SK-N-SH treated with all-trans-retinoic acid at 6 μM for 48 hours (cell line): ENCODE measurements at regions not wholly inside any gene's neighbourhood (a gene's known extent, or its start where the extent isn't known, plus 50 kb on each side); places are given as distances from the start of the nearest gene placed in this dataset.

Experiments
- ESRRG ChIP-seq: fragments of 250-450 bp; sonication (Bioruptor Pico); IDR thresholded peaks from 2 replicates; pipeline ENCODE4 v1.6.1; 2021; ENCODE audit warnings: mild to moderate bottlenecking
- OSR1 ChIP-seq: fragments of 250-450 bp; sonication (Bioruptor Pico); IDR thresholded peaks from 2 replicates; pipeline ENCODE4 v1.8.0; 2022; ENCODE audit warnings: moderate library complexity, mild to moderate bottlenecking, inconsistent platforms
- PPARA ChIP-seq: fragments of 250-450 bp; sonication (Bioruptor Pico); IDR thresholded peaks from 2 replicates; pipeline ENCODE4 v1.5.0; 2020; ENCODE audit warnings: mild to moderate bottlenecking, borderline replicate concordance
- RARB ChIP-seq: fragments of 250-450 bp; sonication (Bioruptor Pico); IDR thresholded peaks from 2 replicates; pipeline ENCODE4 v1.8.0; 2021; ENCODE audit warnings: mild to moderate bottlenecking, moderate library complexity
- TCF4 ChIP-seq: fragments of 250-450 bp; sonication (Bioruptor Pico); IDR thresholded peaks from 2 replicates; pipeline ENCODE4 v1.8.0; 2021; ENCODE audit warnings: mild to moderate bottlenecking, moderate library complexity, borderline replicate concordance
- TOX ChIP-seq: fragments of 250-450 bp; sonication (Bioruptor Pico); IDR thresholded peaks from 2 replicates; pipeline ENCODE4 v1.8.0; 2021; ENCODE audit warnings: mild to moderate bottlenecking, moderate library complexity, borderline replicate concordance
- ZC3H10 ChIP-seq: fragments of 250-450 bp; sonication (Bioruptor Pico); IDR thresholded peaks from 2 replicates; pipeline ENCODE4 v1.5.1; 2021; ENCODE audit warnings: mild to moderate bottlenecking, moderate library complexity
- ZFP3 ChIP-seq: fragments of 250-450 bp; sonication (Bioruptor Pico); IDR thresholded peaks from 2 replicates; pipeline ENCODE4 v1.5.0; 2020; ENCODE audit warnings: mild to moderate bottlenecking, moderate library complexity
- ZFP30 ChIP-seq: fragments of 450-650 bp; formaldehyde crosslinking; IDR thresholded peaks from 2 replicates; pipeline ENCODE4 v1.5.0; 2022; ENCODE audit warnings: mild to moderate bottlenecking, moderate library complexity
- ZNF70 ChIP-seq: fragments of 450-650 bp; formaldehyde crosslinking; IDR thresholded peaks from 2 replicates; pipeline ENCODE4 v1.5.0; 2020; ENCODE audit warnings: mild to moderate bottlenecking, moderate library complexity
- TF ChIP-seq, protein P1 (sequence below): fragments of 250-450 bp; sonication (Bioruptor Pico); IDR thresholded peaks from 2 replicates; pipeline ENCODE4 v1.8.0; 2020; ENCODE audit warnings: mild to moderate bottlenecking, moderate library complexity, borderline replicate concordance
- TF ChIP-seq, protein P2 (sequence below): fragments of 250-450 bp; sonication (Bioruptor Pico); IDR thresholded peaks from 2 replicates; pipeline ENCODE4 v1.8.0; 2021; ENCODE audit warnings: low read depth, mild to moderate bottlenecking, moderate library complexity, borderline replicate concordance
- TF ChIP-seq, protein P3 (sequence below): fragments of 250-450 bp; sonication (Bioruptor Pico); IDR thresholded peaks from 2 replicates; pipeline ENCODE4 v1.5.1; 2021; ENCODE audit warnings: mild to moderate bottlenecking, moderate library complexity
- TF ChIP-seq, protein P4 (sequence below): fragments of 250-450 bp; sonication (Bioruptor Pico); IDR thresholded peaks from 2 replicates; pipeline ENCODE4 v1.5.1; 2020; ENCODE audit warnings: low read depth, mild to moderate bottlenecking, moderate library complexity

DNA sequence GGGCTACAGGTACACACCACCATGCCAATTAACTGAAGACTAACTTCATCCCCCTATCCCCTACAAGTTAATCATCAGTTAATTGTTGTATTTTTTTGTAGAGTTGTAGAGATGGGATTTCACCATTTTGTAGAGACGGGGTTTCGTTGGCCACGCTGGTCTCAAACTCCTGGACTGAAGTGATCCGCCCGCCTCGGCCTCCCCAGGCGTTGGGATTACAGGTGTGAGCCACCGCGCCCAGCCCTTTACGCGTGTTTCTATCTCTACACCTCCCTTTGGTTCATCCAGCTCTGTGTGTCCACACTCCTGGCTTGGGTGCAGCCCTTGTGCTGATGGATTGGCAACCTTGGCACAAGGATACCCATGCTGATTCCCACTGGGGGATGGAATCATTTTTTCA lies 258.8 kb downstream of the FAM43A start:
- TF ChIP-seq TCF4, result no peak
- TF ChIP-seq ZFP3, result no peak
- TF ChIP-seq, protein P1, sequence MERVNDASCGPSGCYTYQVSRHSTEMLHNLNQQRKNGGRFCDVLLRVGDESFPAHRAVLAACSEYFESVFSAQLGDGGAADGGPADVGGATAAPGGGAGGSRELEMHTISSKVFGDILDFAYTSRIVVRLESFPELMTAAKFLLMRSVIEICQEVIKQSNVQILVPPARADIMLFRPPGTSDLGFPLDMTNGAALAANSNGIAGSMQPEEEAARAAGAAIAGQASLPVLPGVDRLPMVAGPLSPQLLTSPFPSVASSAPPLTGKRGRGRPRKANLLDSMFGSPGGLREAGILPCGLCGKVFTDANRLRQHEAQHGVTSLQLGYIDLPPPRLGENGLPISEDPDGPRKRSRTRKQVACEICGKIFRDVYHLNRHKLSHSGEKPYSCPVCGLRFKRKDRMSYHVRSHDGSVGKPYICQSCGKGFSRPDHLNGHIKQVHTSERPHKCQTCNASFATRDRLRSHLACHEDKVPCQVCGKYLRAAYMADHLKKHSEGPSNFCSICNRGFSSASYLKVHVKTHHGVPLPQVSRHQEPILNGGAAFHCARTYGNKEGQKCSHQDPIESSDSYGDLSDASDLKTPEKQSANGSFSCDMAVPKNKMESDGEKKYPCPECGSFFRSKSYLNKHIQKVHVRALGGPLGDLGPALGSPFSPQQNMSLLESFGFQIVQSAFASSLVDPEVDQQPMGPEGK (CRISPR knock-in tag), result no peak
- TF ChIP-seq ZFP30 (CRISPR knock-in tag), result no peak
- no peak for TF ChIP-seq OSR1
- no peak for TF ChIP-seq PPARA (CRISPR knock-in tag)
- TF ChIP-seq ZC3H10, result no peak
- no peak for TF ChIP-seq ZNF70
- TF ChIP-seq, protein P2, sequence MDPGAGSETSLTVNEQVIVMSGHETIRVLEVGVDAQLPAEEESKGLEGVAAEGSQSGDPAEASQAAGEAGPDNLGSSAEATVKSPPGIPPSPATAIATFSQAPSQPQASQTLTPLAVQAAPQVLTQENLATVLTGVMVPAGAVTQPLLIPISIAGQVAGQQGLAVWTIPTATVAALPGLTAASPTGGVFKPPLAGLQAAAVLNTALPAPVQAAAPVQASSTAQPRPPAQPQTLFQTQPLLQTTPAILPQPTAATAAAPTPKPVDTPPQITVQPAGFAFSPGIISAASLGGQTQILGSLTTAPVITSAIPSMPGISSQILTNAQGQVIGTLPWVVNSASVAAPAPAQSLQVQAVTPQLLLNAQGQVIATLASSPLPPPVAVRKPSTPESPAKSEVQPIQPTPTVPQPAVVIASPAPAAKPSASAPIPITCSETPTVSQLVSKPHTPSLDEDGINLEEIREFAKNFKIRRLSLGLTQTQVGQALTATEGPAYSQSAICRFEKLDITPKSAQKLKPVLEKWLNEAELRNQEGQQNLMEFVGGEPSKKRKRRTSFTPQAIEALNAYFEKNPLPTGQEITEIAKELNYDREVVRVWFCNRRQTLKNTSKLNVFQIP (CRISPR knock-in tag), result no peak
- no peak for TF ChIP-seq TOX (CRISPR knock-in tag)
- TF ChIP-seq, protein P3, sequence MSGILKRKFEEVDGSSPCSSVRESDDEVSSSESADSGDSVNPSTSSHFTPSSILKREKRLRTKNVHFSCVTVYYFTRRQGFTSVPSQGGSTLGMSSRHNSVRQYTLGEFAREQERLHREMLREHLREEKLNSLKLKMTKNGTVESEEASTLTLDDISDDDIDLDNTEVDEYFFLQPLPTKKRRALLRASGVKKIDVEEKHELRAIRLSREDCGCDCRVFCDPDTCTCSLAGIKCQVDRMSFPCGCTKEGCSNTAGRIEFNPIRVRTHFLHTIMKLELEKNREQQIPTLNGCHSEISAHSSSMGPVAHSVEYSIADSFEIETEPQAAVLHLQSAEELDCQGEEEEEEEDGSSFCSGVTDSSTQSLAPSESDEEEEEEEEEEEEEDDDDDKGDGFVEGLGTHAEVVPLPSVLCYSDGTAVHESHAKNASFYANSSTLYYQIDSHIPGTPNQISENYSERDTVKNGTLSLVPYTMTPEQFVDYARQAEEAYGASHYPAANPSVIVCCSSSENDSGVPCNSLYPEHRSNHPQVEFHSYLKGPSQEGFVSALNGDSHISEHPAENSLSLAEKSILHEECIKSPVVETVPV (CRISPR knock-in tag), result no peak
- TF ChIP-seq ESRRG, result no peak
- no peak for TF ChIP-seq RARB (CRISPR knock-in tag)
- TF ChIP-seq, protein P4, sequence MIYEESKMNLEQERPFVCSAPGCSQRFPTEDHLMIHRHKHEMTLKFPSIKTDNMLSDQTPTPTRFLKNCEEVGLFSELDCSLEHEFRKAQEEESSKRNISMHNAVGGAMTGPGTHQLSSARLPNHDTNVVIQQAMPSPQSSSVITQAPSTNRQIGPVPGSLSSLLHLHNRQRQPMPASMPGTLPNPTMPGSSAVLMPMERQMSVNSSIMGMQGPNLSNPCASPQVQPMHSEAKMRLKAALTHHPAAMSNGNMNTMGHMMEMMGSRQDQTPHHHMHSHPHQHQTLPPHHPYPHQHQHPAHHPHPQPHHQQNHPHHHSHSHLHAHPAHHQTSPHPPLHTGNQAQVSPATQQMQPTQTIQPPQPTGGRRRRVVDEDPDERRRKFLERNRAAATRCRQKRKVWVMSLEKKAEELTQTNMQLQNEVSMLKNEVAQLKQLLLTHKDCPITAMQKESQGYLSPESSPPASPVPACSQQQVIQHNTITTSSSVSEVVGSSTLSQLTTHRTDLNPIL (CRISPR knock-in tag), result no peak
